ENCODE measurements at regions not wholly inside any gene's neighbourhood (a gene's known extent, or its start where the extent isn't known, plus 50 kb on each side); places are given as distances from the start of the nearest gene placed in this dataset.

GRCh38 chr2:120949027-120949956 lies 213.6 kb downstream of the GLI2 start (continued):
- no peak for TF ChIP-seq AFF4 (CRISPR knock-in tag; IDR thresholded peaks at IDR 0.05)
- TF ChIP-seq RAD21 (CRISPR knock-in tag; IDR thresholded peaks at IDR 0.05), result peak; percentile 69
- peak; percentile 16; the same call in 1 of the 2 replicates for TF ChIP-seq PATZ1 (CRISPR knock-in tag; IDR thresholded peaks at IDR 0.05)
- no peak for TF ChIP-seq IRF9 (CRISPR knock-in tag; IDR thresholded peaks at IDR 0.05; ENCODE audit: borderline replicate concordance)
- no peak for TF ChIP-seq ZNF605 (CRISPR knock-in tag; IDR thresholded peaks at IDR 0.05)
- TF ChIP-seq NFIB (CRISPR knock-in tag; IDR thresholded peaks at IDR 0.05; ENCODE audit: borderline replicate concordance), result no peak
- TF ChIP-seq SMC3 (IDR thresholded peaks at IDR 0.05; ENCODE audit: low read length), result peak; percentile 66
- TF ChIP-seq CREB1 (IDR thresholded peaks at IDR 0.05), result no peak
- no peak for TF ChIP-seq CREB1 (CRISPR knock-in tag; IDR thresholded peaks at IDR 0.05)
- TF ChIP-seq STAG1 (CRISPR knock-in tag; IDR thresholded peaks at IDR 0.05), result peak; percentile 77
- TF ChIP-seq ETV5 (CRISPR knock-in tag; IDR thresholded peaks at IDR 0.05; ENCODE audit: borderline replicate concordance), result peak; percentile 20; the same call in 1 of the 2 replicates

Data from HepG2 (cell line).